GM19238 (cell line): ENCODE measurements at regions not wholly inside any gene's neighbourhood (a gene's known extent, or its start where the extent isn't known, plus 50 kb on each side); places are given as distances from the start of the nearest gene placed in this dataset.

ENCODE experiments used
- DNase-seq: peaks from one replicate; pipeline ENCODE4 v3.0.0; 2011; ENCODE audit warnings: low spot score; ENCODE audit not compliant: insufficient read length

DNA sequence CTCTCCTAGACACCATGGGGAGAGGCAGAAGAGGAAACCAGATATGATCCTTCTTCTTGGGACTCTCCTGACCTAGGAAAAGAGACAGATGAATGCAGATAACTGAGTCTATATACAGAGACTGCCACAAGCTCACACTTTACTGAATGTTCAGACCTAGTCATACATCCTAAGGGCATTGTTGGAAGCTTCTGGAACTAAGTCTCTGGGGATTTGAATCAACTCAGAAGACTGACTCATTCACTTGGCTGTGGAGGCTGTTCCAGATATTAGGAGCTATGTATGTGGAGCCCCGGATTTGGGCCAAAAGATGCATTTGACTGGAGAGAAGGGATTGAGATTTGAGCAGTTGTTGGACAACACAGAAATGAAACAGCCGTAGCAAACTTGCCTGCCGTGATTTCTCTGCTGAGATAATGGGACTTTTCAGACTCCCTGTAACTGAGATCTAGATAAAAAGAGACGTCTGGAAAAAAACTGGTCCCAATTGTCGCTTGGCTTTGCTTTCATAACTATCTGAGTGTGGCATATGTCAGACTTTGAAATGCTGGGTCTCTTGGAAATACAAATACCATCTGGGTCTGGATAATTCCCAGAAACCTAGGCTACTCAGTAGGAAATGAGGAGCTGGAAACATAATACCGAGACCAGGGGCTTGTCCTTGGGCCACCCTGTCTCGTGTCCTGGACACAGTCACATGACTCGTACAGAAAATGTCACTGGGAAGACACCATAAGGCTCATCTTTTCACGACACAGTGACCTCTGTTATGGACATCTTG lies 396.8 kb downstream of the NUAK1 start:
- DNase-seq, result no peak

DNA sequence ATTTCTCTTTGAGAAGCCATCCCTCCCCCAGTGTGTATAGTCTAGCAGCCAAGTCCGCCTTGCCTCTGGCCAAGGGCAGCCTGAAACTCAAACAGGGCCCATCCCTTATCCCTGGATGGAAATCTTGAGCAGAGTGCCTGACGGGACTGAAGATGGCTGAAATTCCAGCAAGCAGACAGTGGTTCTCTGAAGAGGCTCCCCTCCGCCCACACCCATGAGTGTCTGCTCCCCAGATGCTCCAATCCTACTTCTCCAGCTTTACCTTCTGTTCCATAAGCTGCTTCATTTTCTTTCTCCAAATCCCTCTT lies 396.2 kb downstream of the NUAK1 start:
- DNase-seq, result no peak

DNA sequence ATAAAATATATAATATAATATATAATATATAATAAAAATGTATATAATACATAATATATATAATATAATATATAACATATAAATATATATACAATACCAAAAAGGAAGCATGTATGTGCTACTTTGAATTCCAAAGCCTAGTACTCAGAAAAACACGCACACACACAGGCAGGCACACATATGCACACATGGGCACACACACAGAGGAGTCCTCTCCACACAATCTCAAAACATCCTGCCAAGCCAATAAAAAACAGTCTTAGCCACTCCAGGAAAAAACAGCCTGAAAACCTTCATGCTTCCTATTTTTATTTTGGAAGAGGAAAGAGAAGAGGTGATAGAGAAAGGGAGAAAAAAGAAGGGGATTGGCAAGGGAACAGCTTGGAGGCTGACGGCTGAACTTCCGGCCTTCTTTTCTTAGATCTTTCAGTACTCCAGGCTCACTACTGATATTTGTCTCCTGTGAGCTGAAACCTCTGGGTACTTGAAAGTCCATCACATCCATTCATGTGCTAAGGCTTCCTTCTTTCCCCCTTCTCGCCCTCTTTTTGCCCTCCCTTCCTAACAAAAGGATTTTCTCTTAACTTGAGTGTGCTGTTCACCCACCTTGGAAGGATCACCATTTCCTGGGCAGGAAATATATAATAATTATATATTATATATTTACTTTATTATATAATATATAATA lies 394.2 kb downstream of the NUAK1 start:
- no peak for DNase-seq

DNA sequence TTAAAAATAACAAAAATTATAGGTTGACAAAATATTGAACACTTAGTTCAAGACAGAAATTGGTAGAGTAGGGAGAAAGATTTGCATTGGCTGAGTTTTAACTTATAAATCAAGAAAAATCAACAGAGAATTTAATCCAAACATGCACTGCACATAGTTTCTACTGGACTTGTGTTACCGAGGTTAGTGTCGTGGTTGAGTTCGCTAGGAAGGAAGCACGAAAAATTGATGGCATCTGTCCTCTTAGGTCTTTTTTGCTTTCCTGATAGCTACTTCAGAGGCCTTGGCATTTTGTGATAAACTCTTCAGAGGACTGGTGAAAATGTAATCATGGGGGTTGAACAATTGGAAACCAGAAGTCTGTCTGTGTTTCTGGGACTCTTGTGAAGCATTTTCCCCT lies 392.9 kb downstream of the NUAK1 start:
- no peak for DNase-seq

DNA sequence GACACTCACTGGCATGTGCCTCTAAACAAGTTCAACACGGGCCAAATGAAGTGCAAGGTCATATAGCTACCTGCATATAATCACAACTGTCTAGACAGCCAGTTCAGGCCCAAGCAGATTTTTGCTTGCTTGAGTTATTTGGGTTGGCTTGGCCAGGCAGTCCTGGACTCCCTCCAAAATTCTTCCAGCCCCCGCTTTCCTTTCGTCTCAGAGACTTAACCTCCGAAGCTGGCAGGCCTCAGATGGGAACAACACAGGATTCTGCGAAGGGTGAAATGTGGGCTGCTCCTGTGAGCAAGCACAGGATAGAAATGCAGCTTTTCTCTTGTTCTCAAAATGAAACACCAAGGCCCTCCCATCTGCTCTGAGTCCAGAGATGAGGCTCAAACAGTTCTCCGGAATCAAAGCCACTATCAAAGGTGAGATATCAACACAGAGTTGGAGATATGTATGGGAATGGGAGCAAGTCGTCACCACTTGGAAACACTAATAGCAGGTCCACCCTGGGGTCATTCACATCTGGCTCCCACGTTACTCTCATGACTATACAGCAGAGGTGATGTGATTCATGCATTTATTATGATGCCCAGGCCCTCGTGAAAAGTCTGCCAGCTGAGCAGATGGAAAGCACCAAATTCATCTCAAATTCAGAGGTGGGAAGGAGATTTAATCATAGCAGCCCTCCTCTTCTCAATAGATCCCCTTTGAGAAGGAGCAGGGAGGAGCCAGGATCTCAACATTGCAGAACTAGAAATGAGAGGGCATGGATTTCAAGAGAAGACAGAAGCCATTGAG lies 389.8 kb downstream of the NUAK1 start:
- DNase-seq, result no peak

DNA sequence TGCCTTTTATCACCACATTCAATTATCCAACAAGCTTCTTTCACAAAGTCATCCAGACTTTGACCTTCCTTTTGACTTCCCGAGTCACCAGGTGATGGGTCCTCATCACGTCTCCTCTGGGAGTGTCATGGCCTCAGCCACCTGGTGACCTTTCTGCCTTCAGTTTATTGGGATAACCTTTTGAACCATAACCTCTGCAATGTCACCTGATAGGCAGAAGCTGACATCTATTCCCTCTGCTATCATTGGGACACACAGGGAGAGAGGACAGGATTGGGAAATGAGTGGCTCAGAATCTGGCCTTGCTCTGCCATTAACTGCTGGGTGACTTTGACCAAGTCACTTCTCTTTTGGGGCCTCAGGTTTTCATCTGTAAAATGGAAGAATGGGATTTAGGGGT lies 388.7 kb downstream of the NUAK1 start:
- DNase-seq, result no peak

DNA sequence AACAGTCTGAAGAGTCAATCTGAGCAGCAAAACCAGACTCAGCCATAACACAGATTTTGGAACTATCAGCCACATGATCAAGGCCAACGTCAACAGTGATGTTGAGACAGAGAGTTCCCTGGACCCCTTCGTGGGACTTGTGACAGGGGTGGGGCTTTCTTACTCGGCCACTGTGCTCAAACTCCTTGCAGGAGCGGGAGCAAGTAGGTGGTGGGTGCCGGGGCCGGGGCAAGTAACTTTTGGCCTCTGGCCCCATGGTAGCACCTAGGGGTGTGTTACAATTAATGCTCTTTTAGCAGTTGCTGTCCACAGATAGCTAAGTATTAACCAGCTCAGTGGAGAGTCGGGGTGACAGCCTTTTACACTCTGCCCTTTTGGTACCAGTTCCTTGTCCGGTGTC lies 384.4 kb downstream of the NUAK1 start:
- DNase-seq, result no peak

DNA sequence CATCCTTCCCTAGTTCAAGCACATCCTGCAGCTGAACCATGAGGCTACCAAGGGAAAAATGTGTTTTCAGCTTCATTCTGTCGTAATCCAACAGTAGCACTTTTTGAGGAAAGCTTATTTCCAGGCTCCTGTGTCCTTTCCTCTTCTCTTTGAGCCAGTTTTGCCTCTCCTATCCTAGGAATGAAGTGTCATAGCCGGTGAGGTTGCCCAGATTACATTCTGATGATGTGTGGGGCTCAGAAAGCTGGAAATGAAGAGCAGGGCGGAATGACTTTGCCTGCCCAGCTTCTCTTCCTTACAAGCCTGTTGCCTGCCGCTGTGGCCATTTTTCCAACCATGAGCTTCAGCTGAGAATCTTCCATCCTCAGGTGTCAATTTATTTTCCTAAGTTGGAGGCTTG lies 381.8 kb downstream of the NUAK1 start:
- DNase-seq, result no peak

DNA sequence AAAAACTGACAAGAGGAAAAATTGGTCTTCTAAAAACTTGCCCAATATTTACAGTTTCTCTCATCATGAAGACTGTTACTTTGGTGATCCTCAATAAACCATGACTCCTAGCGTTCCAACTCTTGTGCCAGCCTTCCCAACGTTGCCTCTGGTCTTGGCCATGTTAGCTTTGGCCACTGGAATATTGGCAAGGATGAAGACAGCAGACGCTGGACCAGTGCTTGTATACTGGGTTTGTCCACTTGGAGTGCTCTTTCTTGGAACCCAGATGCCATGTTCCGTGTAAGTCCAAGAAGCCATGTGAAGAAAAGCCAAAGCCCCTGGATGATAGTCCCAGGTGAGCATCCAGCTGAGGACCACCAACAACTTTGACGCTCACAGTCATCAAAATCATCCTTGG lies 379.6 kb downstream of the NUAK1 start:
- DNase-seq, result no peak

DNA sequence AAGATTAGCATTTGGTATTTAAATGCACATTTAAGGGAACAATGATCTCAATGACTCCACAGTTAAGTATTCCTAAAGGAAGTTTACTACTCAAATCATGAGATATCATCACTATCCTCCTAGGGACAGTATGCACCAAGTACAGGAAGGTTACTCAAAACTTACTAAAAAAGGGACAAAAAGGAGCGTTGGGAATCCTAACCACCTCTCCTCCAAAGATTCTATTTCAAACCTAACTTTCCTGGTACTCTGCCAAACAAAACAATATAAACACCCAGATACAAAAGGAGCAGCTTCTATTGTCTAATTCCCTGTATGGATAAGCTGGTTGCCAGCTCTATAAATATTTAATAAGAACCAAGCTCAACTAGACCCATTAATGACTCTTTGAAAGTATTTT lies 377.7 kb downstream of the NUAK1 start:
- no peak for DNase-seq

DNA sequence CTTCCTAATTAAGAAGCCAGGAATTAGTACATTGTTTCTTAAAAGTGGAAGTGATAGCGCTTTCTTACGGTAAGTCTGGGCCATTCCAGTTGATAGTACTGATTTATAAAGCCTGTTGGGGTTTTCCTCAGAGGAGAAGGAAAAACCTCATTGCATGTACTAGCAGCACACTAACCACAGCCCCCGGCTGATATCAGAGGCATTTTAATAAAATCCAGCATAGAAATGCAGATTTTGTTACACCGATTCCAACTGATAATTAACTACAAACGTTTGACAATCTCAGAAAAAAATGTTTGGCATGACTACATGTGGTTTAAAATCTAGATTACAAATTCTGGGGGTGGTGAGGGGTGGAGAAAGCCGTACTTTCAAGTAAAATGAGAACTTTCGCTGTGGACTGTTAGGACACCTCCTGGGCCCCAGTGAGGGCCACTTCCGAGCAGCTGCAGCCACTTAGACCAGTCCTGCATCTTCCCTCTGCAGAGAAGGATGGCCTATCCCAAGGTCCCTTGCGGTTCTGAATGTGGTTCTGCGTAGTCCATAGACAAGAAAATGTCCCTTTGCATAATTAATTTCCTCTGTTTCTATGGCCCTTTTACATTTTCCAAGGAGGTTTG lies 374.4 kb downstream of the NUAK1 start:
- DNase-seq, result no peak

DNA sequence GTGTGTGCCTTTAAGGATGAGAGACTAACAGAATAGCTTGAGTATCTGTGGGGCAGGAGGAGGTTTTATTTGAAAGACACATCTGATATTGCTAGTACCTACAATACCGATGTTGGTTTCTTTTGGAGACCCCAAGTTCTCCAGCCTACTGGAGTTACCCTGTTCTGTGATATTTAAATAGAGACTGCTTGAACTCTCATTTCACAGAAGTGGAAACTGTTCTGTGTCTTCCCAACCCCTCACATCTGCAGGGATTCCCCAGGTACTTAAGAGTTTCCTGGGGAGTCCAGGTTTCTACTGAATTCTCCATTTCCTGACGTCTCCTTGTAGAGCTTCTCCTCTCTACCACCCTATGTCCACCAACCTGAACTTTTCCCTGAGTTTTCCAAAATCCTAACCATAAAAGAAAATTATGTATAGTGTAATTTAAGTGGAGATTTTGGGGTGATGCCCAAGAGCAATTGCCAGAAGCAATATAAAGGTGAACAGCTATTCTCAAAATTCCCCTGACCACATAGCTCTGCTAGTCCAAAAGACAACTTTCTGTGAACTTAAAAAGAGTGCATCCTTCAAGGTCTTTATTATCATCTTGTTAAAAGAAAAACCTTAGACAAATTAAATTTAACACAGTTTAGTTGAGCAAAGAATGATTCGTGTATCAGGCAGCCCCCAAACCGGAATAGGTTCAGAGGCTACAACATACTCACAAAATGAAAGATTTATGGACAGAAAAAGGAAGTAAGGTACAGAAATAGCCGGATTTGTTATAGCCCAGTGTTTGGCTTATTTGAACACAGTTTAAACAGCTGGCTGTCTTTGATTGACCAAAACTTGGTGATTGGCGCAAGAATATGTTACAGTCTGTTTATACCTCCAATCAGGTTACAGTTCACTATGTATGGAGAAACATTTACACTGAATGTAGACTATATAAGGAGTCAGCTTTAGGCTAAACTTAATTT lies 373.4 kb downstream of the NUAK1 start:
- DNase-seq, result no peak

DNA sequence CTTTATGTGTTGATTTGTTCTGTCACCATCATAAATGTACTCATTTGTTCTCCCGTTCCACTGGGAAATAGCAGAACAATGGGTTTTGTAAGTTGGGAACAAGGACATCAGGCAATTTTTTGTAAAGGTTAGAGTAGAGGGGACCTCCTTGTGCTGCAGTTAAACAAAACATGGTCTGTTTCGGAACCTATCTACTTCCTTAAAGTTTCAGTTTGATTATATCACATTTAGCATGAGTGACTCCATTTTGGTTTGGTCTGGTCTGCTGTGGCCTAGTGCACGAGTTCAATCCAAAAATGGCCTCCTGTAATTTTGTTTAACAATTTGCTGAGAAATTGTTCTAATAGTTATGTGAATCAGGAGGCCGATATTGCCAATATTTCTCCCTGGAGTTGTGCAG lies 372.7 kb downstream of the NUAK1 start:
- no peak for DNase-seq

DNA sequence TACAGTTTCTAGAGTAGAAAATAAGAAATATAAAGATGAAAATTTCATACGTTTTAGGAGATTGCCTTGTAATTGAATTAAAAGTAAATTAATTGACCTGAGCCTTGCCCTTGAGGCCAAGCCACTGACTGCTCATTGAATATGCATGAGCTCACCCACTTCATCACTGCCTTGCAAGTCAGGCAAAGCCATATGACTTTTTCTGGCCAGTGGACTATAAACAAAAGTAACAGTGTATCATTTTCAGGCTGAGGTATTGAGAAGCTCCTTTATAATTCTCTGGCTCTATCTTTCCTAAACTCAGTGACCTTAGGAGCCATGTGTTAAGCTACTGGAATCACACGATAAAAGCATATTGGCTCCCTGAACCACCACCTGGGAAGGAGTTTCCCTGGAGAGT lies 369.3 kb downstream of the NUAK1 start:
- no peak for DNase-seq

DNA sequence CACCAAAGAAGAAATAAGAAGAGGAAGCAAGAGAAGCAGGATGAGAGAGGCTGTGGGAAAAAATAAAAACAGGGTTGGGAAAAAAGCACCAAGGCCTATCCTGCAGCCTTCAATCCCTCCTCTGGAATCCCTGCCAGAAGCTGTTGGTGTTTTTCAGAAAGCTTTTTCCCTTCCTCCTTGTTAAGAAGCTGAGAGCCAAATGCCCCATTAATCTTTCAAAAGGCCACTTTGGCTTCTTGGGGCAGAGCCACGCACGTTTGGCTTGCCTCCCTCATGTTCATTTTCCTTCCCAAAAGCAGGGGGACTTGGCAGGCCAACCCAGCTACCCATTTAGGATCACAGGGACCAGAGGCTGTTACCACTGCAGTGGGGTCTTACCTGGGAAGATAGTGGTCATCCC lies 365.3 kb downstream of the NUAK1 start:
- no peak for DNase-seq

DNA sequence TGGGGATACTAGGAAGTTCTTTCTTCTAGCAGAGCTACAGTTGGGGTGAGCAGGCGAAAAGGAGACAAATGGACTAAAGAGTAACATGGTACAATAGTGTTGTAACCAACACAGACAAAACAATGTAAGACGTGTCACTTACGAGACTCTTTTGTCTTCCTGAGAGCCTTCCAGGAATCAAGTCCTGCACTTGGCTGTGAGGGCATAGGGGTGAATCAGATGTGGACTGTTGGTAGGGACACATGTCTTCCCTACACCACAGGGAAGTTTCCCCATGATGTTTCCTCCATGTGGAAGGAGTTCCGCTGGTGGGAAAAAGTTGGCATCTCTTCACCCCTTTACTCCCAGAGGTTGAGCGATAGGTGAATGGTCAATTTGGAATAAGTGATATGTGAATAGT lies 364.7 kb downstream of the NUAK1 start:
- DNase-seq, result no peak

DNA sequence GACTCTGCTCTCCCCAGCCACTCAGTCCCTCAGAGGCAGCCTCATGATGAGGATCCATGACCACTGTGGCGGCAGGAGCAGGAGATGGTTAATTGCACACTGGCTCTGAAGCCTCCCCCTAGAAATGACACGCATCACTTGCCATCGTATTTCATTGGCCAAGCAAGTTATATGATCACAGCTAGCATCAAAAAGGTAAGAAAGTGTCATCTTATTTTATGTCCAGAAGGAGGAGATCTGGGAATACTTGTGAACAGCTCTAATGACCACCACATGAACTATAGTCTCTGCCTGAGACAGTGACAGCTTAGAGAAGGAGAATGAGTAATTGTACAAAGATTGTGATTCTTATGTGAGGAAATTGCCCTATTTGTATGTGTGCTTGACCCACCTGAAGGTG lies 363.4 kb downstream of the NUAK1 start:
- DNase-seq, result no peak

DNA sequence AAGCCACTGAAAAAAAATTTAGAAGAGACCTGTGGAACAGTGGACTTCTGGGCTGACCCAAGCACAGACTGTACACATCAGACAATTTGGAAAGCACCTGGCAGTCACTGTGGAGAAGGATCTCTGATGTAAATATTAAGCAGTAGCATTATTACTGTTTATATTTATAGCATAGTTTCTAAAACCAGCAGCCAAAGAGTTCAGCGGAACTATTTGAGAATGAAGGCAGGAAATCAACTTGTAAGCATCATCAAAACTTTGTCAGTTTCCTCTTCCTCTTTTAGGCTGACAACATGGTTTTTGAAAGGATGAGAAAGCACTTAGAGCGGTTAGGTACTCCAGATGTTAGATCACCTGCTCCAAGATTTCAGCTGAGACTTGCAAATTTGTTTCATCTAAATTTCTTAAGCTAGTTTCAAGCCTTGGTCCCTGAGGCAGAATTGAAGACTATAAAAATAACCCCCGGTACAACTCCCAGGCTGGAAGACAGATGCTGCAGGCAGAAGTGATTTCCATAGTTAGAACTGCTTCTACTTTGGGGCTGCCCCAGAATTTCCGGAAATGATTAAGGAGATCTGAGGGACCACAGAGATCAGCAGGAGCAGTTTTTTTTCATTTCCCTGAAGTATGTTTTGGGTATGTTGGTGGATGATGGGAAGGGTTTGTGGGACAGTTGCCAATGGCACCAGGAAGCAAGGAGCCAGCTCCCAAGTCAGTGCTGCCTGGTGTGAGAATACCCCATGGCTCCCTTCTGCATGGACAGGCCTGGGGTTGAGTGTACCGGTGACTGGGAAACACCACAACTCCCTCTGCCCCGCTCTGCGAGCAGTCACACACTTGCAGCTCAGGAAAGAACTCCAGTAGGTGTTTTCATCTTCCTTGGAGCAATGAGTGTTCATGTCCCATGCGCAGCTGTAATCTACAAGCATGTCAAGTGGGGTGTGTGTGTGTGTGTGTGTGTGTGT lies 354.5 kb downstream of the NUAK1 start:
- peak; percentile 7 for DNase-seq

DNA sequence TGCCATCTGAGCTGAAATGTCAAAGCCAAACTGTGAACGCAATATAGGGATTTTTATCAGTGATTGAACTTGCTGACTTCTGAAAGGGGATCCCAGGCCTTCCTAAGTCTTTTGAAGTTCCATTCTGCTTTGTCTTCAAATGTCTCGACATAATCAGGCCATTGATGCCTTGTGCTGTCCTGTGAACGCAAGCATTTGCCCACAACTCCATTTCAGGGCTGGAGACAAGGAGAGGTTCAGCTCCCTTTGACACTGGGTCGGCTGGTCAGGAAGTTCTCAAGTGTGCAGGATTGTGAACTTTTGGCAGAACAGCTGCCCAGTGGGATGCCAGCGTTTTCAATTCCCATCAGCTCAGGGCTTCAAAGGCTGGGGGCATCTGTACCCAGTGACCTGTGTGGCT lies 345.3 kb downstream of the NUAK1 start:
- DNase-seq, result no peak
